ENCODE measurements at regions not wholly inside any gene's neighbourhood (a gene's known extent, or its start where the extent isn't known, plus 50 kb on each side); places are given as distances from the start of the nearest gene placed in this dataset.
A peak's percentile ranks its signal among the peaks of the same experiment; 100 is the strongest.

- DNase-seq (ENCODE audit: insufficient read length, low spot score) (no peak), FAIRE-seq (no peak)
- TF ChIP-seq POLR2AphosphoS5 (IDR thresholded peaks at IDR 0.05; ENCODE audit: low read depth, low read length) (no peak), POLR2A (IDR thresholded peaks at IDR 0.05; ENCODE audit: low read depth, low read length) (no peak), SPI1 (IDR thresholded peaks at IDR 0.05; ENCODE audit: low read depth, low read length) (no peak), POU2F2 (IDR thresholded peaks at IDR 0.05; ENCODE audit: low read depth, low read length) (no peak), TAF1 (IDR thresholded peaks at IDR 0.05; ENCODE audit: low read depth, low read length) (no peak)
Measured at GRCh38 chr4:53654300-53654758, 63.0 kb upstream of the LNX1 start.

DNA sequence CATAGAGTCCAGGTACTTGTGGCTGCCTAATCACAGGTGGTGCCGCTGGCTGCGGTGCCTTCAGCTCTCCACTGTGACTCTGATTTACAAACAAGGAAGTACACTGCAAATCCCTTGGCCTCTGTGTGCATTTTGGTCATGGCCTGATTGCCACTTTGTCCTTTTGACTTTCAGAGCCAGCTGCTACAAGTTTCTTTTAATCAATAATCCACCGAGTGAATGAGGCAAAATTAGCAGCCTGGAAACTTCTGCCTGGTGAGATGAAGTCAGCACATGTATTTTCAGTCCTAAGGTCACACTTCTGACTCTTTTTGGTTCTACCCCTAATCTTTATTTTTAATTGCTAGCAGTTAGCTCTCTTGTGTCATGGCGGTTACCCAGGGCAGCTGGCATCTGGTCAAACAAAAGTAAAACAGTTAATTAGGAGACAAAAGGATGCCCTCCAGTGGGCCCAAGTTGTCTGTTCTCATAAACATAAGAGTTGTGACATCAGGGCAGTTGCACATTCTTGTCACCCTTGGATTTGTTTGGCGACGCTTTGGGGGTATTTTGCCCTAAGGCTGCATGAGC is 62.3 kb upstream of the LNX1 start:
- FAIRE-seq, result peak; percentile 43
- no peak for DNase-seq (ENCODE audit: insufficient read length, low spot score)

GRCh38 chr4:53651156-53651735 is 60.0 kb upstream of the LNX1 start:
- TF ChIP-seq PAX5 (IDR thresholded peaks at IDR 0.05; ENCODE audit: insufficient read depth, low read length, severe bottlenecking) (no peak), POLR2A (IDR thresholded peaks at IDR 0.05; ENCODE audit: low read depth, low read length) (no peak), POU2F2 (IDR thresholded peaks at IDR 0.05; ENCODE audit: low read depth, low read length) (no peak), SPI1 (IDR thresholded peaks at IDR 0.05; ENCODE audit: low read depth, low read length) (no peak), TAF1 (IDR thresholded peaks at IDR 0.05; ENCODE audit: low read depth, low read length) (no peak), POLR2AphosphoS5 (IDR thresholded peaks at IDR 0.05; ENCODE audit: low read depth, low read length) (no peak)
- DNase-seq (ENCODE audit: insufficient read length, low spot score) (no peak), FAIRE-seq (no peak)

More for the DNA sequence above, 62.3 kb upstream of the LNX1 start:
- no peak for TF ChIP-seq POLR2AphosphoS5 (IDR thresholded peaks at IDR 0.05; ENCODE audit: low read depth, low read length)
- TF ChIP-seq POU2F2 (IDR thresholded peaks at IDR 0.05; ENCODE audit: low read depth, low read length), result no peak
- no peak for TF ChIP-seq SPI1 (IDR thresholded peaks at IDR 0.05; ENCODE audit: low read depth, low read length)
- TF ChIP-seq POLR2A (IDR thresholded peaks at IDR 0.05; ENCODE audit: low read depth, low read length), result no peak

DNA sequence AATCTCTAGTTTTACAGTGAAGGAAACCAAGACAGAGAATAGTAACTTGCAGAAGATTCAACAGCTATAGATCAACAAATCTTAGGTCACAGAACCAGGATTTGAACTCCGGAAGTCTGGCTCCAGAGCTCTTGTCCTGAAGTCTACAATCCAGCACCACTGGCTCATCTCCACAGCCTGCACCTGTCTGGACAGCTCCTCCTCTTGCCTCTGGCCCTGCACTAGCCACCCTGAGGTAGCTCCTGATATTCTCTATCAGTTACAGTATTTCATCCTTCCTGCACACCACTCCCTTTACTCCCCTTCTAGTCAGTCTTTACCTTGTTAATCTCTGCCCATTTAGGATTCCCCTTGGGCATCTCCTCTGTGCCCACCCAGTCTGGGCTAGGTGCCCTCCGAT is 58.1 kb upstream of the LNX1 start:
- no peak for FAIRE-seq
- DNase-seq (ENCODE audit: insufficient read length, low spot score), result no peak
- TF ChIP-seq TAF1 (IDR thresholded peaks at IDR 0.05; ENCODE audit: low read depth, low read length), result no peak
- no peak for TF ChIP-seq POLR2AphosphoS5 (IDR thresholded peaks at IDR 0.05; ENCODE audit: low read depth, low read length)
- no peak for TF ChIP-seq PAX5 (IDR thresholded peaks at IDR 0.05; ENCODE audit: insufficient read depth, low read length, severe bottlenecking)
- TF ChIP-seq POU2F2 (IDR thresholded peaks at IDR 0.05; ENCODE audit: low read depth, low read length), result no peak
- no peak for TF ChIP-seq POLR2A (IDR thresholded peaks at IDR 0.05; ENCODE audit: low read depth, low read length)
- TF ChIP-seq SPI1 (IDR thresholded peaks at IDR 0.05; ENCODE audit: low read depth, low read length), result no peak

GRCh38 chr4:53647547-53647946 is 56.3 kb upstream of the LNX1 start:
- DNase-seq (ENCODE audit: insufficient read length, low spot score) (no peak), FAIRE-seq (no peak)
- TF ChIP-seq POLR2A (IDR thresholded peaks at IDR 0.05; ENCODE audit: low read depth, low read length), result no peak

- DNase-seq (ENCODE audit: insufficient read length, low spot score) (no peak), FAIRE-seq (no peak)
- TF ChIP-seq TAF1 (IDR thresholded peaks at IDR 0.05; ENCODE audit: low read depth, low read length) (no peak), PAX5 (IDR thresholded peaks at IDR 0.05; ENCODE audit: insufficient read depth, low read length, severe bottlenecking) (no peak), SPI1 (IDR thresholded peaks at IDR 0.05; ENCODE audit: low read depth, low read length) (no peak), POLR2A (IDR thresholded peaks at IDR 0.05; ENCODE audit: low read depth, low read length) (no peak), POLR2AphosphoS5 (IDR thresholded peaks at IDR 0.05; ENCODE audit: low read depth, low read length) (no peak), POU2F2 (IDR thresholded peaks at IDR 0.05; ENCODE audit: low read depth, low read length) (no peak)
Measured at GRCh38 chr4:53646795-53647194, 55.5 kb upstream of the LNX1 start.

GRCh38 chr4:53645108-53645507 is 53.8 kb upstream of the LNX1 start:
- FAIRE-seq (no peak), DNase-seq (ENCODE audit: insufficient read length, low spot score) (no peak)
- TF ChIP-seq POLR2A (IDR thresholded peaks at IDR 0.05; ENCODE audit: low read depth, low read length) (no peak), PAX5 (IDR thresholded peaks at IDR 0.05; ENCODE audit: insufficient read depth, low read length, severe bottlenecking) (no peak), POLR2AphosphoS5 (IDR thresholded peaks at IDR 0.05; ENCODE audit: low read depth, low read length) (no peak), SPI1 (IDR thresholded peaks at IDR 0.05; ENCODE audit: low read depth, low read length) (no peak), POU2F2 (IDR thresholded peaks at IDR 0.05; ENCODE audit: low read depth, low read length) (no peak), TAF1 (IDR thresholded peaks at IDR 0.05; ENCODE audit: low read depth, low read length) (no peak)

DNA sequence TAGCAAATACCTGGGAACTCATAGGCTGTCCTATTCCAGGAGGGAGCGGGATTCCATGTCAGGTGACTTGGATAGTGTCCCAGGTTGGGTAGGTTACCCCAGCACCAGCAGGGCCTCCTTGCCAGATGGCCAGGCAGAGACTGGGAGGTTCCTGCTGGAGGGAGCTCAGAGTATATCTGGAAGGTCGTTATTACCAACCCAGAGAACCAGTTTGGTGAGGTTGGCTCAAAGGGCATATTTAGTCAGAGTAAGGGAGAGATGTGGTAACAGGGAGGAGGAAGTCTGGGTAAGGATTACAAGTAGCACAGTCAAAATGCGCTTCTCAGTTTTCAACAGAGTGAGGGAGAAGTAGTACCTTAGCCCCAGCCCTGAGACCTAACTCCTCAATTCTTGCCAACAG is 53.3 kb upstream of the LNX1 start:
- FAIRE-seq, result no peak
- TF ChIP-seq SPI1 (IDR thresholded peaks at IDR 0.05; ENCODE audit: low read depth, low read length) (no peak), POU2F2 (IDR thresholded peaks at IDR 0.05; ENCODE audit: low read depth, low read length) (no peak), POLR2A (IDR thresholded peaks at IDR 0.05; ENCODE audit: low read depth, low read length) (no peak), PAX5 (IDR thresholded peaks at IDR 0.05; ENCODE audit: insufficient read depth, low read length, severe bottlenecking) (no peak), TAF1 (IDR thresholded peaks at IDR 0.05; ENCODE audit: low read depth, low read length) (no peak), POLR2AphosphoS5 (IDR thresholded peaks at IDR 0.05; ENCODE audit: low read depth, low read length) (no peak)

More for the DNA sequence above, 53.3 kb upstream of the LNX1 start:
- no peak for DNase-seq (ENCODE audit: insufficient read length, low spot score)
